GM12892 (cell line): ENCODE measurements at regions not wholly inside any gene's neighbourhood (a gene's known extent, or its start where the extent isn't known, plus 50 kb on each side); places are given as distances from the start of the nearest gene placed in this dataset.

Experiments
- POLR2A ChIP-seq: IDR thresholded peaks from 2 replicates; pipeline ENCODE4 v1.6.1; 2011; ENCODE audit warnings: low read depth, low read length, control low read depth
- POLR2AphosphoS5 ChIP-seq: IDR thresholded peaks from 2 replicates; pipeline ENCODE4 v1.6.1; 2011; ENCODE audit warnings: low read depth, low read length, control low read depth
- TAF1 ChIP-seq: IDR thresholded peaks from 2 replicates; pipeline ENCODE4 v1.6.1; 2011; ENCODE audit warnings: low read depth, mild to moderate bottlenecking, control low read depth, low read length, borderline replicate concordance

GRCh38 chr5:162410365-162410764, 342.8 kb downstream of the GABRG2 start:
- TF ChIP-seq POLR2A = no peak
- no peak for TF ChIP-seq TAF1
- TF ChIP-seq POLR2AphosphoS5 = no peak
